Endothelial cell of umbilical vein (primary cell): ENCODE measurements at regions not wholly inside any gene's neighbourhood (a gene's known extent, or its start where the extent isn't known, plus 50 kb on each side); places are given as distances from the start of the nearest gene placed in this dataset.

Source experiments
- BruUV-seq: library from RNA; stranded (reverse); fragments of 400-500 nt; replicated peaks from 2 replicates; lab custom pipeline; 2021; lab: Mats Ljungman, UMichigan
- CTCF ChIA-PET: fragments of 300-600, 350-600 bp; sonication (Branson Sonifier 250); formaldehyde crosslinking; loops from one replicate; lab custom pipeline; 2021; ENCODE audit warnings: antibody characterized with exemption, inconsistent platforms; lab: Charles Lee
- POLR2A ChIA-PET: fragments of 300-600, 350-600 bp; sonication (Branson Sonifier 250); formaldehyde crosslinking; loops from one replicate; lab custom pipeline; 2021; ENCODE audit warnings: antibody characterized with exemption, inconsistent platforms; lab: Charles Lee
- DNase-seq: peaks from one replicate; pipeline ENCODE4 v3.0.0-alpha.2; 2011; ENCODE audit warnings: low read depth, low spot score
- FAIRE-seq: peaks from 2 replicates; lab custom pipeline; 2011; peaks lifted over from hg19 to GRCh38; lab: Jason Lieb, UNC
- H2AFZ ChIP-seq: 2 replicates; pipeline ENCODE4 v1.6.0; 2012; ENCODE audit warnings: low read depth, low read length, control low read depth, inconsistent platforms
- H3K27ac ChIP-seq: 2 replicates; pipeline ENCODE4 v1.5.1; 2011; ENCODE audit warnings: low read depth, mild to moderate bottlenecking, control low read depth, low read length, moderate library complexity; ENCODE audit not compliant: insufficient read depth
- H3K27me3 ChIP-seq, 2 experiments: 2 replicates each; pipeline versions ENCODE4 v1.6.0 to v1.6.1; 2011; ENCODE audit warnings: low read length in 2 of 2, mixed read lengths in 1 of 2; ENCODE audit not compliant: control insufficient read depth in 2 of 2, insufficient read depth in 2 of 2
- H3K36me3 ChIP-seq, 2 experiments: 2 replicates in 1 of 2; 3 replicates in 1 of 2; pipeline ENCODE4 v1.5.1; 2011; ENCODE audit warnings: low read length in 2 of 2, mild to moderate bottlenecking in 1 of 2, moderate library complexity in 1 of 2; ENCODE audit not compliant: control insufficient read depth in 2 of 2, insufficient read depth in 2 of 2; ENCODE audit errors: extremely low read depth in 1 of 2
- H3K4me1 ChIP-seq: 3 replicates; pipeline ENCODE4 v1.5.1; 2011; ENCODE audit warnings: mild to moderate bottlenecking, low read length; ENCODE audit not compliant: control insufficient read depth, insufficient read depth; ENCODE audit errors: extremely low read depth
- H3K4me2 ChIP-seq: 2 replicates; pipeline ENCODE4 v1.6.1; 2011; ENCODE audit warnings: low read length, control low read depth, mixed read lengths; ENCODE audit not compliant: insufficient read depth
- H3K4me3 ChIP-seq, 3 experiments: fragments of 200-600 bp in 1 of 3; sonication (generic), shearing (Covaris generic) in 1 of 3; replicated peaks in 1 of 3; 2 replicates each; pipeline ENCODE4 v1.5.1; 2011 to 2016; ENCODE audit warnings: control low read depth in 3 of 3, low read length in 3 of 3, mild to moderate bottlenecking in 2 of 3, inconsistent platforms in 1 of 3, low read depth in 1 of 3, moderate library complexity in 1 of 3; ENCODE audit not compliant: insufficient read depth in 1 of 3
- H3K79me2 ChIP-seq: 2 replicates; pipeline ENCODE4 v1.6.0; 2012; ENCODE audit warnings: low read length, inconsistent platforms; ENCODE audit not compliant: control insufficient read depth, insufficient read depth
- H3K9ac ChIP-seq: replicated peaks from 2 replicates; pipeline ENCODE3; 2011; ENCODE audit warnings: low read length, control low read depth; ENCODE audit not compliant: insufficient read depth; ENCODE audit errors: extremely low read depth
- H3K9me1 ChIP-seq: replicated peaks from 3 replicates; pipeline ENCODE4 v1.6.0; 2011; ENCODE audit warnings: mild to moderate bottlenecking, low read length; ENCODE audit not compliant: control insufficient read depth, insufficient read depth; ENCODE audit errors: extremely low read depth
- H3K9me3 ChIP-seq: replicated peaks from 2 replicates; pipeline ENCODE4 v1.5.1; 2012; ENCODE audit warnings: low read length, inconsistent platforms; ENCODE audit not compliant: control insufficient read depth, insufficient read depth
- H4K20me1 ChIP-seq: replicated peaks from 2 replicates; pipeline ENCODE3; 2011; ENCODE audit warnings: mild to moderate bottlenecking, low read length; ENCODE audit not compliant: control insufficient read depth, insufficient read depth; ENCODE audit errors: extremely low read depth
- EZH2 ChIP-seq: IDR thresholded peaks from 2 replicates; pipeline ENCODE4 v1.6.1; 2012; ENCODE audit warnings: borderline replicate concordance, low read depth, mild to moderate bottlenecking, moderate library complexity, low read length, inconsistent platforms; ENCODE audit not compliant: severe bottlenecking
- FOS ChIP-seq: IDR thresholded peaks from 2 replicates; pipeline ENCODE4 v1.6.1; 2011; ENCODE audit warnings: mild to moderate bottlenecking, low read length, moderate library complexity, borderline replicate concordance; ENCODE audit not compliant: insufficient read depth
- GATA2 ChIP-seq: IDR thresholded peaks from 2 replicates; pipeline ENCODE4 v1.7.0; 2011; ENCODE audit warnings: low read depth, mild to moderate bottlenecking, moderate library complexity, mixed read lengths, low read length; ENCODE audit not compliant: insufficient read length, insufficient read depth
- JUN ChIP-seq: IDR thresholded peaks from 2 replicates; pipeline ENCODE4 v1.6.1; 2011; ENCODE audit warnings: borderline replicate concordance, low read depth; ENCODE audit not compliant: insufficient read length, insufficient read depth
- MYC ChIP-seq: IDR thresholded peaks from one replicate; pipeline ENCODE4 v1.6.1; 2011; ENCODE audit warnings: mild to moderate bottlenecking, low read depth, low read length
- POLR2A ChIP-seq: IDR thresholded peaks from 2 replicates; pipeline ENCODE4 v1.6.1; 2012; ENCODE audit warnings: low read depth, mild to moderate bottlenecking, control low read depth, low read length
- POLR2AphosphoS5 ChIP-seq: IDR thresholded peaks from 2 replicates; pipeline ENCODE4 v1.6.1; 2012; ENCODE audit warnings: low read depth, mild to moderate bottlenecking, control low read depth, low read length, moderate library complexity; ENCODE audit not compliant: insufficient read depth
- dilution Hi-C: fragments of 300-500 bp; cut with MboI; formaldehyde crosslinking; loops from one replicate; pipeline ENCODE4 v1.15.0; 2019; ENCODE audit warnings: low sequenced_read_pairs; ENCODE audit not compliant: extremely low pct_ligation_motif_present
- intact Hi-C: fragments of 100-400 bp; cut with micrococcal nuclease; formaldehyde crosslinking; loops from one replicate; pipeline ENCODE4 v1.10.0; 2022
- TF ChIP-seq, protein P1 (sequence below): IDR thresholded peaks from 2 replicates; pipeline ENCODE4 v1.6.1; 2011; ENCODE audit not compliant: insufficient read depth, insufficient read length
- TF ChIP-seq, protein P2 (sequence below), 2 donors: IDR thresholded peaks; 1 replicate in 1 of 2; 2 replicates in 1 of 2; pipeline ENCODE4 v1.5.1; 2011; ENCODE audit warnings: low read length in 2 of 2, mild to moderate bottlenecking in 2 of 2, moderate library complexity in 2 of 2, control low read depth in 1 of 2, inconsistent platforms in 1 of 2, low read depth in 1 of 2; ENCODE audit not compliant: insufficient read depth in 1 of 2; ENCODE audit errors: extremely low read depth in 1 of 2

DNA sequence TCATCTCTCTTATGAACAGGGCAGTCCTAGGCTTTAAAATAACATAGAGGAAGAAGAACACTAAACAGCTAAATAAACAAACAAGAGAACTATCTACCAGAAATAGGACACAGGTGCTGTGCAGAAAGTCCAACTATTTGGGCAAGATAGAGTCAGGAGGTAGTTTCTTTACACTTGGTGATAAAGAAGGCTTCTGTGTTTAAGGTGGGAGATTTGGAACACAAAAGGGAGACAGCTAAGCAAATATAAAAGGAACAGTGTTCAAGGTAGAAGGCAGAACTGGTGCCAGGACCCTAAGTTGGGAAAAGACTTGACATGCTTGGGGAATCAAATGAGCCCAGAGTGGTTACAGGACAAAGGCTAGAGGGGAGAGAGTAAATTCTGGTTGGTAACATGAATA lies 110.5 kb downstream of the MANEA start:
- Histone ChIP-seq H3K79me2 (no peaks in the 10 kb centered on the region), H3K9me1 (no peaks in the 10 kb centered on the region), H3K27ac (no peak overlapping the region), H3K9me3 (peaks cover 2% of the 10 kb centered on the region), H3K4me2 (no peak overlapping the region), H4K20me1 (no peaks in the 10 kb centered on the region), H3K4me3 (no peak overlapping the region), H3K9ac (no peak overlapping the region), H3K36me3 (no peaks in the 10 kb centered on the region), H3K4me1 (no peaks in the 10 kb centered on the region), H2AFZ (no peak overlapping the region), H3K27me3 (no peaks in the 10 kb centered on the region)
- dilution Hi-C loops, result no loop called here
- POLR2A ChIA-PET, result no interaction called here
- CTCF ChIA-PET, result no interaction called here
- TF ChIP-seq, protein P1, sequence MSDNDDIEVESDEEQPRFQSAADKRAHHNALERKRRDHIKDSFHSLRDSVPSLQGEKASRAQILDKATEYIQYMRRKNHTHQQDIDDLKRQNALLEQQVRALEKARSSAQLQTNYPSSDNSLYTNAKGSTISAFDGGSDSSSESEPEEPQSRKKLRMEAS, result no peak
- TF ChIP-seq POLR2AphosphoS5 (no peak), MYC (no peak), FOS (no peak), EZH2 (no peak), JUN (no peak), POLR2A (no peak), GATA2 (no peak)
- TF ChIP-seq, protein P2, sequence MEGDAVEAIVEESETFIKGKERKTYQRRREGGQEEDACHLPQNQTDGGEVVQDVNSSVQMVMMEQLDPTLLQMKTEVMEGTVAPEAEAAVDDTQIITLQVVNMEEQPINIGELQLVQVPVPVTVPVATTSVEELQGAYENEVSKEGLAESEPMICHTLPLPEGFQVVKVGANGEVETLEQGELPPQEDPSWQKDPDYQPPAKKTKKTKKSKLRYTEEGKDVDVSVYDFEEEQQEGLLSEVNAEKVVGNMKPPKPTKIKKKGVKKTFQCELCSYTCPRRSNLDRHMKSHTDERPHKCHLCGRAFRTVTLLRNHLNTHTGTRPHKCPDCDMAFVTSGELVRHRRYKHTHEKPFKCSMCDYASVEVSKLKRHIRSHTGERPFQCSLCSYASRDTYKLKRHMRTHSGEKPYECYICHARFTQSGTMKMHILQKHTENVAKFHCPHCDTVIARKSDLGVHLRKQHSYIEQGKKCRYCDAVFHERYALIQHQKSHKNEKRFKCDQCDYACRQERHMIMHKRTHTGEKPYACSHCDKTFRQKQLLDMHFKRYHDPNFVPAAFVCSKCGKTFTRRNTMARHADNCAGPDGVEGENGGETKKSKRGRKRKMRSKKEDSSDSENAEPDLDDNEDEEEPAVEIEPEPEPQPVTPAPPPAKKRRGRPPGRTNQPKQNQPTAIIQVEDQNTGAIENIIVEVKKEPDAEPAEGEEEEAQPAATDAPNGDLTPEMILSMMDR (IDR thresholded peaks at IDR 0.05; ENCODE audit: extremely low read depth in 1 of 2, insufficient read depth in 1 of 2, low read depth in 1 of 2, low read length in 2 of 2), result no peak
- no peak for DNase-seq
- no TSS peak for BruUV-seq
- intact Hi-C loops, result no loop called here
- FAIRE-seq, result no peak
